ENCODE measurements at regions not wholly inside any gene's neighbourhood (a gene's known extent, or its start where the extent isn't known, plus 50 kb on each side); places are given as distances from the start of the nearest gene placed in this dataset.

GRCh38 chr17:77572851-77573250 lies 385.7 kb upstream of the TNRC6C start:
- ATAC-seq (ENCODE audit: low read depth) (no peak), DNase-seq (ENCODE audit: low spot score) (no peak)
- Histone ChIP-seq H3K27me3 (ENCODE audit: insufficient read depth, poor library complexity, severe bottlenecking) (peaks cover 13% of the 10 kb centered on the region), H3K4me1 (ENCODE audit: insufficient read depth, poor library complexity, severe bottlenecking) (no peaks in the 10 kb centered on the region), H3K9me3 (ENCODE audit: severe bottlenecking) (no peaks in the 10 kb centered on the region), H3K27ac (ENCODE audit: poor library complexity, severe bottlenecking) (no peak overlapping the region), H3K4me3 (ENCODE audit: severe bottlenecking) (no peak overlapping the region), H3K36me3 (ENCODE audit: low read depth) (no peaks in the 10 kb centered on the region)
- TF ChIP-seq CTCF (IDR thresholded peaks at IDR 0.05; ENCODE audit: poor library complexity, severe bottlenecking) = no peak

GRCh38 chr17:77577491-77577890 lies 381.0 kb upstream of the TNRC6C start:
- Histone ChIP-seq H3K36me3 (ENCODE audit: low read depth) (no peaks in the 10 kb centered on the region), H3K4me3 (ENCODE audit: severe bottlenecking) (no peak overlapping the region), H3K27me3 (ENCODE audit: insufficient read depth, poor library complexity, severe bottlenecking) (peaks cover 1% of the 10 kb centered on the region), H3K27ac (ENCODE audit: poor library complexity, severe bottlenecking) (no peak overlapping the region), H3K9me3 (ENCODE audit: severe bottlenecking) (peaks cover 3% of the 10 kb centered on the region), H3K4me1 (ENCODE audit: insufficient read depth, poor library complexity, severe bottlenecking) (no peaks in the 10 kb centered on the region)
- ATAC-seq (ENCODE audit: low read depth) (no peak), DNase-seq (ENCODE audit: low spot score) (no peak)
- TF ChIP-seq CTCF (IDR thresholded peaks at IDR 0.05; ENCODE audit: poor library complexity, severe bottlenecking) = no peak

GRCh38 chr17:77579131-77579530 lies 379.4 kb upstream of the TNRC6C start:
- Histone ChIP-seq H3K27ac (ENCODE audit: poor library complexity, severe bottlenecking) (no peak overlapping the region), H3K9me3 (ENCODE audit: severe bottlenecking) (peaks cover 3% of the 10 kb centered on the region), H3K27me3 (ENCODE audit: insufficient read depth, poor library complexity, severe bottlenecking) (no peaks in the 10 kb centered on the region), H3K36me3 (ENCODE audit: low read depth) (no peaks in the 10 kb centered on the region), H3K4me3 (ENCODE audit: severe bottlenecking) (no peak overlapping the region), H3K4me1 (ENCODE audit: insufficient read depth, poor library complexity, severe bottlenecking) (no peaks in the 10 kb centered on the region)
- ATAC-seq (ENCODE audit: low read depth) (no peak), DNase-seq (ENCODE audit: low spot score) (no peak)
- no peak for TF ChIP-seq CTCF (IDR thresholded peaks at IDR 0.05; ENCODE audit: poor library complexity, severe bottlenecking)

GRCh38 chr17:77579682-77580081 lies 378.8 kb upstream of the TNRC6C start:
- TF ChIP-seq CTCF (IDR thresholded peaks at IDR 0.05; ENCODE audit: poor library complexity, severe bottlenecking) = no peak
- no peaks in the 10 kb centered on the region for H3K27me3 ChIP-seq (ENCODE audit: insufficient read depth, poor library complexity, severe bottlenecking)
- no peaks in the 10 kb centered on the region for H3K4me1 ChIP-seq (ENCODE audit: insufficient read depth, poor library complexity, severe bottlenecking)
- ATAC-seq (ENCODE audit: low read depth) = no peak
- H3K4me3 ChIP-seq (ENCODE audit: severe bottlenecking) = no peak overlapping the region
- H3K27ac ChIP-seq (ENCODE audit: poor library complexity, severe bottlenecking) = no peak overlapping the region
- H3K36me3 ChIP-seq (ENCODE audit: low read depth) = no peaks in the 10 kb centered on the region
- peaks cover 3% of the 10 kb centered on the region for H3K9me3 ChIP-seq (ENCODE audit: severe bottlenecking)
- no peak for DNase-seq (ENCODE audit: low spot score)

GRCh38 chr17:77580531-77581270 lies 377.8 kb upstream of the TNRC6C start:
- Histone ChIP-seq H3K9me3 (ENCODE audit: severe bottlenecking) (peaks cover 4% of the 10 kb centered on the region), H3K4me3 (ENCODE audit: severe bottlenecking) (no peak overlapping the region), H3K36me3 (ENCODE audit: low read depth) (no peaks in the 10 kb centered on the region), H3K4me1 (ENCODE audit: insufficient read depth, poor library complexity, severe bottlenecking) (no peaks in the 10 kb centered on the region), H3K27me3 (ENCODE audit: insufficient read depth, poor library complexity, severe bottlenecking) (no peaks in the 10 kb centered on the region), H3K27ac (ENCODE audit: poor library complexity, severe bottlenecking) (no peak overlapping the region)
- ATAC-seq (ENCODE audit: low read depth) = no peak
- no peak for TF ChIP-seq CTCF (IDR thresholded peaks at IDR 0.05; ENCODE audit: poor library complexity, severe bottlenecking)
- DNase-seq (ENCODE audit: low spot score) = no peak

Measured in RWPE2 (cell line).